Astrocyte (in vitro differentiated cells and primary cell): ENCODE measurements at regions not wholly inside any gene's neighbourhood (a gene's known extent, or its start where the extent isn't known, plus 50 kb on each side); places are given as distances from the start of the nearest gene placed in this dataset.

Experiments used
- DNase-seq: peaks from one replicate; pipeline ENCODE4 v3.0.0-alpha.2; 2010; ENCODE audit warnings: low read depth
- FAIRE-seq: peaks from 2 replicates; lab custom pipeline; 2011; peaks lifted over from hg19 to GRCh38; lab: Jason Lieb, UNC
- H2AFZ ChIP-seq: 2 replicates; pipeline ENCODE4 v1.6.0; 2012; ENCODE audit warnings: low read depth, low read length, inconsistent platforms
- H3K27ac ChIP-seq: 2 replicates; pipeline ENCODE4 v1.5.1; 2011; ENCODE audit warnings: low read depth, low read length, inconsistent platforms
- H3K27me3 ChIP-seq: 2 replicates; pipeline ENCODE4 v1.6.0; 2011; ENCODE audit warnings: low read length, inconsistent platforms; ENCODE audit not compliant: insufficient read depth
- H3K36me3 ChIP-seq: 2 replicates; pipeline ENCODE4 v1.5.1; 2011; ENCODE audit warnings: low read length, inconsistent platforms; ENCODE audit not compliant: insufficient read depth
- H3K4me1 ChIP-seq: 2 replicates; pipeline ENCODE4 v1.5.1; 2011; ENCODE audit warnings: low read length, inconsistent platforms; ENCODE audit not compliant: insufficient read depth
- H3K4me2 ChIP-seq: 2 replicates; pipeline ENCODE4 v1.6.0; 2012; ENCODE audit warnings: low read length, inconsistent platforms
- H3K4me3 ChIP-seq: 2 replicates; pipeline ENCODE4 v1.5.1; 2011; ENCODE audit warnings: low read depth, mild to moderate bottlenecking, low read length, inconsistent platforms; ENCODE audit not compliant: insufficient read depth
- H3K79me2 ChIP-seq: 2 replicates; pipeline ENCODE4 v1.6.0; 2012; ENCODE audit warnings: mild to moderate bottlenecking, low read length, inconsistent platforms; ENCODE audit not compliant: insufficient read depth
- H3K9ac ChIP-seq: 2 replicates; pipeline ENCODE4 v1.6.0; 2012; ENCODE audit warnings: mild to moderate bottlenecking, low read length, inconsistent platforms
- H3K9me3 ChIP-seq: 2 replicates; pipeline ENCODE4 v1.5.1; 2012; ENCODE audit warnings: low read depth, mild to moderate bottlenecking, low read length, inconsistent platforms; ENCODE audit not compliant: insufficient read depth
- H4K20me1 ChIP-seq: 2 replicates; pipeline ENCODE4 v1.6.0; 2012; ENCODE audit warnings: low read length, inconsistent platforms; ENCODE audit not compliant: insufficient read depth
- H3K27ac Mint-ChIP-seq: one replicate; pipeline ENCODE4 v1.8.0; 2021; ENCODE audit warnings: mild to moderate bottlenecking, mixed read lengths; ENCODE audit not compliant: unreplicated experiment
- H3K27me3 Mint-ChIP-seq: one replicate; pipeline ENCODE4 v1.8.0; 2021; ENCODE audit warnings: low read depth, mixed read lengths; ENCODE audit not compliant: unreplicated experiment
- H3K36me3 Mint-ChIP-seq: one replicate; pipeline ENCODE4 v1.8.0; 2021; ENCODE audit warnings: low read depth, mixed read lengths; ENCODE audit not compliant: unreplicated experiment
- H3K4me1 Mint-ChIP-seq: one replicate; pipeline ENCODE4 v1.8.0; 2021; ENCODE audit warnings: low read depth, mixed read lengths; ENCODE audit not compliant: unreplicated experiment
- H3K4me3 Mint-ChIP-seq: one replicate; pipeline ENCODE4 v1.8.0; 2021; ENCODE audit warnings: mild to moderate bottlenecking, moderate library complexity, mixed read lengths; ENCODE audit not compliant: unreplicated experiment
- H3K9me3 Mint-ChIP-seq: one replicate; pipeline ENCODE4 v1.8.0; 2021; ENCODE audit warnings: mild to moderate bottlenecking, mixed read lengths; ENCODE audit not compliant: unreplicated experiment
- EZH2 ChIP-seq: IDR thresholded peaks from 2 replicates; pipeline ENCODE4 v1.6.1; 2012; ENCODE audit warnings: mild to moderate bottlenecking, low read length, inconsistent platforms; ENCODE audit not compliant: insufficient read depth
- TF ChIP-seq, protein P1 (sequence below): IDR thresholded peaks from 2 replicates; pipeline ENCODE4 v1.5.1; 2011; ENCODE audit warnings: low read depth, mild to moderate bottlenecking, inconsistent platforms, low read length, moderate library complexity; ENCODE audit not compliant: insufficient read depth

DNA sequence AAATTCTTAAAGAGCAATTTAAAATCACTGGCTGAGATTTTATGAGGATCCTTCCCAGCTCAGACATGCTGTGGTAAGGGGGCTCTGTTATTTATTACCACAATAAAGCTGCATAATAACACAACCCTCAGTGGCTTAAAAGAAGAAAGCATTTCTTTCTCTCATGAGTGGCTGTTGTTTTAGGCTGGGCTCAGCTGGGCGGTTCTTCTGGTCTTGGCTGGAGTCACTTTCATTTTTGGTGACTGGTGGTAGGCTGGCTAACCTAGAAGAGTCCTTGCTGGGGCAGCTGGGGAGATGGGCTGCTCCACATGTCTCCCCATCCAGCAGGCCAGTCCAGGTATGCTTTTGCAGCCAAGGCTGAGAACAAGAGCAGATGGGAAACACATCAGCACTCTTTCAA lies 113.0 kb upstream of the MSX1 start:
- no peaks in the 10 kb centered on the region for H3K36me3 ChIP-seq
- no peak overlapping the region for H3K4me2 ChIP-seq
- Mint-ChIP-seq H3K27ac (no peak overlapping the region), H3K9me3 (peaks cover 18% of the 10 kb centered on the region), H3K36me3 (no peaks in the 10 kb centered on the region), H3K4me1 (no peaks in the 10 kb centered on the region), H3K27me3 (peaks cover 23% of the 10 kb centered on the region), H3K4me3 (no peak overlapping the region)
- H3K27ac ChIP-seq, result no peak overlapping the region
- peaks cover 9% of the 10 kb centered on the region for H3K9me3 ChIP-seq
- FAIRE-seq, result no peak
- no peaks in the 10 kb centered on the region for H3K4me1 ChIP-seq
- no peak for DNase-seq
- no peak overlapping the region for H3K9ac ChIP-seq
- H3K4me3 ChIP-seq, result no peak overlapping the region
- H4K20me1 ChIP-seq, result no peaks in the 10 kb centered on the region
- H2AFZ ChIP-seq, result no peak overlapping the region
- no peak for TF ChIP-seq EZH2
- TF ChIP-seq, protein P1, sequence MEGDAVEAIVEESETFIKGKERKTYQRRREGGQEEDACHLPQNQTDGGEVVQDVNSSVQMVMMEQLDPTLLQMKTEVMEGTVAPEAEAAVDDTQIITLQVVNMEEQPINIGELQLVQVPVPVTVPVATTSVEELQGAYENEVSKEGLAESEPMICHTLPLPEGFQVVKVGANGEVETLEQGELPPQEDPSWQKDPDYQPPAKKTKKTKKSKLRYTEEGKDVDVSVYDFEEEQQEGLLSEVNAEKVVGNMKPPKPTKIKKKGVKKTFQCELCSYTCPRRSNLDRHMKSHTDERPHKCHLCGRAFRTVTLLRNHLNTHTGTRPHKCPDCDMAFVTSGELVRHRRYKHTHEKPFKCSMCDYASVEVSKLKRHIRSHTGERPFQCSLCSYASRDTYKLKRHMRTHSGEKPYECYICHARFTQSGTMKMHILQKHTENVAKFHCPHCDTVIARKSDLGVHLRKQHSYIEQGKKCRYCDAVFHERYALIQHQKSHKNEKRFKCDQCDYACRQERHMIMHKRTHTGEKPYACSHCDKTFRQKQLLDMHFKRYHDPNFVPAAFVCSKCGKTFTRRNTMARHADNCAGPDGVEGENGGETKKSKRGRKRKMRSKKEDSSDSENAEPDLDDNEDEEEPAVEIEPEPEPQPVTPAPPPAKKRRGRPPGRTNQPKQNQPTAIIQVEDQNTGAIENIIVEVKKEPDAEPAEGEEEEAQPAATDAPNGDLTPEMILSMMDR, result no peak
- no peaks in the 10 kb centered on the region for H3K79me2 ChIP-seq
- peaks cover 4% of the 10 kb centered on the region for H3K27me3 ChIP-seq

DNA sequence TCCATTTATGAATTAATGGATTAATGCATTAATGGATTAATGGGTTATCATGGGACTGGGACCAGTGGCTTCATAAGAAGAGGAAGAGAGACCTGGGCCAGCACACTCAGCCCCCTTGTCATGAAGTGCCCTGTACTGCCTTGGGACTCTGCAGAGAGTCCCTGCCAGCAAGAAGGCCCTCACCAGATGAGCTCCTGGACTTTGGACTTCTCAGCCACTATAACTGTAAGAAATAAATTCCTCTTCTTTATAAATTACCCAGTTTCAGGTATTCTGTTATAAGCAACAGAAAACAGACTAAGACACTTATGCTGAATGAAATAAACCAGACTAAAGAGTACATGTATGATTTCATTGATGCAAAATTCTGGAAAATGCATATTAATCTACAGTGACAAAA lies 119.4 kb upstream of the MSX1 start:
- Mint-ChIP-seq H3K4me1 (no peaks in the 10 kb centered on the region), H3K36me3 (no peaks in the 10 kb centered on the region), H3K9me3 (peaks cover 5% of the 10 kb centered on the region), H3K27me3 (peaks cover 23% of the 10 kb centered on the region), H3K4me3 (no peak overlapping the region), H3K27ac (no peak overlapping the region)
- DNase-seq, result no peak
- no peak for FAIRE-seq
- H3K4me3 ChIP-seq, result no peak overlapping the region
- no peak overlapping the region for H3K9ac ChIP-seq
- H3K27ac ChIP-seq, result no peak overlapping the region
- H3K9me3 ChIP-seq, result peaks cover 4% of the 10 kb centered on the region
- no peak overlapping the region for H3K4me2 ChIP-seq
- TF ChIP-seq, protein P1, result no peak
- no peak for TF ChIP-seq EZH2
- H2AFZ ChIP-seq, result no peak overlapping the region
- H3K36me3 ChIP-seq, result no peaks in the 10 kb centered on the region
- H3K4me1 ChIP-seq, result no peaks in the 10 kb centered on the region
- H4K20me1 ChIP-seq, result no peaks in the 10 kb centered on the region
- peaks cover 11% of the 10 kb centered on the region for H3K27me3 ChIP-seq
- no peaks in the 10 kb centered on the region for H3K79me2 ChIP-seq

DNA sequence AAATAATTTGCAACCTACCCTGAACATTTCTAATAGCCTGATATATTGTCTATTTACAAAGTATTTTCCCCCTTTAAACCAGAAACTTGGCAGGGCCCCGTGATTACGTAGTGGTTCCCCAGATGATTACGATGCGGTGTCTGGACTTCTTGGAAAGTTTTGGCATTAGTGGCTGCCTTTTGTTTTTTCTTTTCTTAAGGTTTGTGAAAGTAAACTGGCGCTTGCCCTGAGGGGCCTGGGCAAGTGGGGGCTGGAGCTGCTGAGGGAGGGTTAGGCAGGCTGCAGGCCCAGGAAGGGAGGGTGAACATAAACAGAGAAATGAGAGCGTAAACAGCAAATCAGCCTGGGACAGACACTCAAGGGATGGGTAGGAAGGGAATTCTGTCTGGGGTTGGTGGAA lies 123.6 kb upstream of the MSX1 start:
- Mint-ChIP-seq H3K4me3 (no peak overlapping the region), H3K9me3 (peaks cover 2% of the 10 kb centered on the region)
- FAIRE-seq, result no peak

More for the DNA sequence above, 123.6 kb upstream of the MSX1 start:
- H3K9me3 ChIP-seq, result no peaks in the 10 kb centered on the region
- H3K4me1 ChIP-seq, result no peaks in the 10 kb centered on the region
- Mint-ChIP-seq H3K4me1 (no peaks in the 10 kb centered on the region), H3K27ac (no peak overlapping the region), H3K27me3 (peaks cover 22% of the 10 kb centered on the region), H3K36me3 (no peaks in the 10 kb centered on the region)
- H3K4me2 ChIP-seq, result no peak overlapping the region
- H3K36me3 ChIP-seq, result no peaks in the 10 kb centered on the region
- H3K79me2 ChIP-seq, result no peaks in the 10 kb centered on the region
- no peak overlapping the region for H3K9ac ChIP-seq
- peaks cover 11% of the 10 kb centered on the region for H3K27me3 ChIP-seq
- peak; percentile 6 for DNase-seq
- no peak for TF ChIP-seq EZH2
- TF ChIP-seq, protein P1, result no peak
- no peaks in the 10 kb centered on the region for H4K20me1 ChIP-seq
- no peak overlapping the region for H3K4me3 ChIP-seq
- H2AFZ ChIP-seq, result no peak overlapping the region
- no peak overlapping the region for H3K27ac ChIP-seq
